NCI-H2196 (cell line): ENCODE measurements at regions not wholly inside any gene's neighbourhood (a gene's known extent, or its start where the extent isn't known, plus 50 kb on each side); places are given as distances from the start of the nearest gene placed in this dataset.
A peak's percentile ranks its signal among the peaks of the same experiment; 100 is the strongest.
"Not testable (repeated sequence)": the region's sequence is repeated elsewhere in the genome, so short reads cannot be mapped to it uniquely, and the experiment has no call there.

Source experiments
- DNase-seq: peaks from one replicate; lab custom pipeline; 2025; ENCODE audit not compliant: unreplicated experiment; lab: John Stamatoyannopoulos, UW

- no peak for DNase-seq
Measured at GRCh38 chr6:112923940-112924587, 576.9 kb downstream of the RFPL4B start.

GRCh38 chr6:112925702-112926101 lies 578.6 kb downstream of the RFPL4B start:
- no peak for DNase-seq

DNA sequence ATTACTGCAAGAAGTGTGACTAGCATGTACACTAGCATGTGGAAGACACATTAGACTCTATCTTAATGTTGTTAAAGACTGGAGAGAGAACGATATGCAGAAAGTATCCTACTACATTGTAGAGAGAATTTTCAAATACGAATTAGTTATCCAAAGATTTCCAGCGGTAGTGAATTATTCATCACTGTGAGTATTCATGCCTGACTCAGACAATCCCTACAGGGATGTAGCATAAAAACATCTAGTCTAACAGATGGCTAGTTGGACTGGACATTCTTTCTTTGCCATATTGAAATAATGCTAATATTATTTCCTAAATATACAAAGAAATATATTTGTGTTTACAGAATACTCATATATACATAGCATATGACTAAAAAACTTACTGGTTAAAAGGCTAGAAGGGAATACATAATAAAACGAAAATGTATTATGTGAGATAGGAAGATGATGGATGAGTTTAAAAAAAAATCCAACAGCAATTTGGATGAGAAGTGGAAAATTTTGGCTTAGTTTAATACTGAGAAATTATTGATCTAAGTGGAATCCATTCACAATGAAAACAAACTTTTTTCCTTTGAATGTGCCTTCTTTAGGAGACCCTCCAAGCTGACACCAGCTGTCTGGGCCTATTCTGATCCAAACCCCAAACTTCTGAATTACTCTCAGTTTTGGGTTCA lies 580.7 kb downstream of the RFPL4B start:
- no peak for DNase-seq

DNA sequence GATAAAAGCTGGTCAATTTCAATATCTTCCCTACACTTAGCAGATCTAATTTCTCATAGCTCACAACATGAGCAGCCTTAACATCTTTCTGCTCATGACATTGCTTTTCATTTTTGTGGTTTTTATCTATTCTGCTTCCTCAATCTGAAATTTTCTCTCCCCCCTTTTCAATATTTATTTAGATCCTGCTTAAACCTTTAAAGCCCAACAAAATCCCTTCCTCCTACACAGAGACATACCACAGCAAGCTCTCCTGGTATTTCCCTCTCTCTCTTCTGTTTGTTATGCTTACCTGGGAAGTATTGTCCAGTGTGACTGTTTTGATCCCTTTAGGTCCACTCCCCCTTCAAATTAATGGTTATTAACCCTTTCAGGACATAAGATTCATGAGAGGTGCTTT lies 582.5 kb downstream of the RFPL4B start:
- DNase-seq, result no peak

GRCh38 chr6:112931832-112932231 lies 584.7 kb downstream of the RFPL4B start:
- DNase-seq, result no peak

DNA sequence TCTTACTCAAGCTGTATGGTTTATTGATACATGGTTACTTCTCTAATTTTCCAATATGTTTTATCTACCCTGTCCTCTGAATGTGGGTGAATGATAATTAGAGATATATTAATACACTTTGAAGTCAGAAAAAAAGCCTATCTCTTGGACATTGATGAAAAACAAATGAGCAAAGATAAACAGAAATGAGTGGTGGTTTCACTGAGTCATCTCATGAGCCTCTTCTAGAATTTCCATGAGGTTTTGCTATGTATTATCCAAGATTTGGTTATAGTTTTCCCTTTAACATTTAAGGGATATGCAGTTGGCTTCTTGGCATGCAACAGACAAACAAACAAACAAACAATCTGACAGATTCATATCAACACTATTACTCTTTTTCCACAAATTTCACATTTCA lies 586.8 kb downstream of the RFPL4B start:
- no peak for DNase-seq

DNA sequence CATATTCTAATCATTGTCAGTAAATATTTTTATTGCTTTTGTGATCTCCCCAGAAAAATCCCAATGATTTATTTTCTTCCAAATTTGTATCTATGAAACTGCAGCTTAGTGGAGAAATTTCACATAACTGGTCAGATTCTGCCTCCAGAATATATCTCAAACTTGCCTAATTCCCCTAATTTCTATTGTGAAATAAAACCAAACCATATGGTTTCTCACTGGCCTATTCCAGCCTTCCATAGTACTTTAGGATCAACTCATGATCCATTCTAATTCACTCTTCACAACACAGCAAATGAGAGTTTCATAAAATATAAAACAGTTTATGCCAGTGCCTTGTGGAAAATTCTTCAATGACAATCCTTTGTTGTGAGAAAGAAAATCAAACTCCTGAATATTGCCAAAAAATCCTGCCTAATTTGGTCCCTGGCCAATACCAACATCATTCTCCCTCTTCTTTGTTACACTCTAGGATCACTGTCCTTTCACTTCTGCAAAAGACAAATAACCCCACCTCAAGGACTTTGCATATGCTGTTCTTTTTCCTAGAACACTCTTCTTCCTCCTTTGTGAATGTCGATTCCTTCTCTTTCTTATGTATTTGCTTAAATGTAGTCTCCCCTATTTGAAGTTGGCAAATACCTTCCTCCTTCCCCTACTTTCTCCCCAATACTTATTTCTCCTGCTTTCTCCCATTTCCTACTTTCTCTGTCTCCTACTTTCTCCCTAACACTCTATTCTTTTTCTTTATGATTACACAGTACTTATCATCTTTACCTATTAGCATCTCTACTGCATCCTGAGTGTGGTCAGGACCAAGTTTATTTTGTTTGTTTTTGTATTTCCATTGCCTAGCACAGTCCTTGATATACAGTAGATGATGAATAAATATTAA lies 587.5 kb downstream of the RFPL4B start:
- DNase-seq, result no peak

DNA sequence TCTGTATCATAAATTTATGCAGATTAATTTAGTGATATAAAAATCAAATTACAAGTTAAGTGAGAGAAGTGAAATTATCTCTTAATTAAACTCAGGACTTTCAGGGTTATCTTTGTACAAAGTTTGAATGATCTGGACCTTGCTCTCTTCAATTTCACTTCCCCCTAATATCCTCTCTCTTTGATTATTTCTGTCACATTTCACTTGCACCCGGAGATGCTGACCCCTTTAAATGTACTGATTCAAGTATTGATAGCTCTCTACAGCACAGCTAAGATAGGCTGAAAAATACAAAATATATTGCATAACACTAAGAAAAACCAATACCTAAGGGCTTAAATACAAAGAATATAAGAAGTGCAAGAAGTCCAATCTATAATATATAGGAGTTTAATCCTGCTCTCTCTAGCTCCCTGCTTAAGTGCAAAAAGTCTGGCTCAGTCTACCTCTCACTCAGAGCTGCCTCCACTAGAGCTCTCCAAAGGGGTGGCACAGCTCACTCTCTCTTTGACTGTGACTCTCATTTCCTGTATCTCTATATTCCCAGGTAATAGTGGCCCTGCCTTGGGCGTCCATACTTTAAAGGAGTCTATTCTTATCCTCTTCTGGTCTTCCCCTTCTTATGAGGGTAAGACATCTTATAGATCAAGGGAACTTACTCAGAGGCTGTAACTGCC lies 588.4 kb downstream of the RFPL4B start:
- DNase-seq, result no peak

DNA sequence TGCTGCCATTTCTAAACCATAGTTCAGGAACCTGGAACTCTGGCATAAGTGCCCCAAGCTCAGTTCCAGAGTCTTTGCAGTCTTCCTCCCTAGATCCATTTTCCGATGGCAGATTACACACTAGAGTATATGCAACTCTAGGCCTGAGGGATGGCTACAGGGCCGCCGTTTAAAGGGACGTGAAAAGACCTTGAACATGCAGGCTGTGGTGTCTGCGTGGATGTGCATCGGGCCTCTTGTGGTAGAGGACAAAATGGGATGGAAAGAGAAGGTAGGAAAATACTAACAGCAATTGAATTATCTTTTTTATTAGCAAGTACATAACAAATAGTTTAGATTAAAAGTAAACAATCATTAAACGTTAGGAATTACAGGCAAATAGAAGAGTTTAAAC lies 588.9 kb downstream of the RFPL4B start:
- DNase-seq, result no peak

- no peak for DNase-seq
Measured at GRCh38 chr6:112936504-112936903, 589.4 kb downstream of the RFPL4B start.

- DNase-seq, result not testable (repeated sequence)
Measured at GRCh38 chr6:112937690-112938089, 590.6 kb downstream of the RFPL4B start.

GRCh38 chr6:112938650-112939049 lies 591.5 kb downstream of the RFPL4B start:
- no peak for DNase-seq

GRCh38 chr6:112939563-112939962 lies 592.4 kb downstream of the RFPL4B start:
- DNase-seq, result peak; percentile 68

GRCh38 chr6:112941613-112942012 lies 594.5 kb downstream of the RFPL4B start:
- DNase-seq, result no peak

- no peak for DNase-seq
Measured at GRCh38 chr6:112946051-112946450, 598.9 kb downstream of the RFPL4B start.

- no peak for DNase-seq
Measured at GRCh38 chr6:112947507-112947906, 600.4 kb downstream of the RFPL4B start.

GRCh38 chr6:112951829-112952228 lies 604.7 kb downstream of the RFPL4B start:
- DNase-seq, result peak; percentile 17

DNA sequence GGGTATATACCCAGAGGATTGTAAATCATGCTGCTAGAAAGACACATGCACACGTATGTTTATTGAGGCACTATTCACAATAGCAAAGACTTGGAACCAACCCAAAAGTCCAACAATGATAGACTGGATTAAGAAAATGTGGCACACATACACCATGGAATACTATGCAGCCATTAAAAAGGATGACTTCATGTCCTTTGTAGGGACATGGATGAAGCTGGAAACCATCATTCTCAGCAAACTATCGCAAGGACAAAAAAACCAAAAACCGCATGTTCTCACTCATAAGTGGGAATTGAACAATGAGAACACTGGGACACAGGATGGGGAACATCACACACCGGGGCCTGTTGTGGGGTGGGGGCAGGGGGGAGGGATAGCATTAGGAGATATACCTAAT lies 608.6 kb downstream of the RFPL4B start:
- not testable (repeated sequence) for DNase-seq

DNA sequence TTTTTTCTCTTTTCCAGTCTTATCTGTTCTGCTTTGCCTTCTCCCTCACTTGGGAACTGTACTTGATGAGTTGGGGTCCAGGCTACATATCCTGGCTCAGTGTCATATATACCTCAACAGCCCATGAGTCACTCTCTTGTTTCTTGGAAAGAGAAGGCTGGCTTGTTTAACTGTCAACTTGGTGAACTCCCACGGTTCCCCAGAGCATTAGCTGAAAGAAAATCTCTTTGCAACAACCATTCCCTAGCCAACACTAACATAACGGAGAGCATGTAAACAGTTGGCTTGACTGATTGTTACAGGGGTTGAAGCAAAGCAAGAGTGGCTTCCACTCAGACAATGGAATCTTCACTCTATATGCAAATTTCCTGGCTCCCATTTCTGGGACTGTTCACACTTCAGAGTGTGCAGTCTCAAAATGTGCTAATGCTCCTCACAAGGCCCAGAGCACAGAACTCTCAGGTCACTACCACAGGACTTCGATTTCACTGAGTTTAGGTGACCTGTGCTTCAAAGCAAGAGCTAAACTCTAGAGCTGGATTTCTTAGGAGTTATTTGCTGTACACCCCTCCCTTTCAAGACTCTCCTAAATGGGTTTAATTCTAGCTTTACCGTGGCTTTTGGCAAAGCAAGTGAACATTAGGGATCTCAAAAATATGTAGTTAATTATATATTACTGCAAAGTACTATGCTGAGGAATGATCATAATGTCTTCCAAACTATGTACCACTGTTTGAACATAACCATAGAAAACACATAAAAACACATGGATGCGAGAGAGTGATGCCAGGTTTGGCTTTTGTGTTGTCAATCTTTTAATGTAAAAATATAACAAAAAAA lies 609.8 kb downstream of the RFPL4B start:
- DNase-seq, result no peak

DNA sequence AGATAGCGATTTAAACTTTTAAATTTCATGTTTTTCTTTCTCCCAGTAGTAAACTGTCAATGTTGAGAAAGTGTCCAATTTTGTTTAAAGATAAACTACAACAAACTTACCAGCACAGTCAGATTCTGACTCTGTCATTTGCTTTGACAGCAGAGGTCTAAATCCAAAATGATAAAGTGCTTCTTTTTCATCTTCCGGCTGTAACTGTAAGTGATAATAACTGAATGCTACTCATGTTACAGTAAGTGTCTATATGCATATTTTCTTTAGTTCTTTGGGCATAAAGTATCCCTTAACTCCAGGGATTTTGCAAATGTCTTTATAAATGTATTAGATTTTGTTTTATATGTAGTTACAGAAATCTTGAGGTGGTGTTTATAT lies 610.4 kb downstream of the RFPL4B start:
- no peak for DNase-seq
